HG03520 (cell line): ENCODE measurements at regions not wholly inside any gene's neighbourhood (a gene's known extent, or its start where the extent isn't known, plus 50 kb on each side); places are given as distances from the start of the nearest gene placed in this dataset.

Source experiments
- ATAC-seq: cut with Tn5 transposase; IDR thresholded peaks from one replicate; pipeline ENCODE4 v1.9.1; 2021; ENCODE audit warnings: mild to moderate bottlenecking, moderate library complexity; ENCODE audit not compliant: unreplicated experiment

DNA sequence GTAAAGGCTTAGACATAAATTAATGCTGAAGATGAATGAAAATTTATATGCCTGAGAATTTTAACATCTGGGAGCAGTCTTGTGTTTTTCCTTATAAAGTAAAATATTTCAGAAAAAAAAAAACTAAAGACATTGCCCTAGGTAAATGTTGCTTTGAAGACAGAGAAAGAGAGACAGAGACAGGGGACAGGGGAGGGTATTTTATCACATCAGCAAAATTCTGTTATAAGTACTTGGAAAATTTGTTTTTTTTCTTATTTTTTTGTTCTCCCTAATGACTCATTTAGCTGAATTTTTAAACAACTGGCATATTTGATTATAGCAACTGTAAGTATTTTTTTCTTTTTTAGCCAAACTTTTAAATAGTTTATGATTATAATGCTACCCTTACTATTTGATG lies 1540.6 kb upstream of the GBE1 start:
- no peak for ATAC-seq

DNA sequence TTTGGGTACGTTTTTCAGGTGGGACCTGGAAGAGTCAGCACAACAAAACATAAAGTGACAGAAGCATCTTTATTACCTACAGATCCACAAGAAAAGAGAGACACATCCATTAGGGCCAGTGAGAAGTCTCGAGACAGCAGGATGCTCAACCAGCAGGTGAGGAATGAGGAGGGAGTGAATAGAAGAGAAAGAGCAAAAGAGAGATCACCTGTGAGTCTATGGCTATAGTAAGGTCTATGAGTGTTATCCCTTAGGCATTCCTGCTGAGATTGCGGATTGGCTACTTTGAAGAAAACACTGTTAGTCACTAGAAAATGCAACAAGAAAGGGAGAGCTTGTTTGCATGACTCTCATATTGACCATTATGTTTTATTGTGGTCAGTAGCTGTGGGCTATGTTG lies 1556.2 kb upstream of the GBE1 start:
- no peak for ATAC-seq

DNA sequence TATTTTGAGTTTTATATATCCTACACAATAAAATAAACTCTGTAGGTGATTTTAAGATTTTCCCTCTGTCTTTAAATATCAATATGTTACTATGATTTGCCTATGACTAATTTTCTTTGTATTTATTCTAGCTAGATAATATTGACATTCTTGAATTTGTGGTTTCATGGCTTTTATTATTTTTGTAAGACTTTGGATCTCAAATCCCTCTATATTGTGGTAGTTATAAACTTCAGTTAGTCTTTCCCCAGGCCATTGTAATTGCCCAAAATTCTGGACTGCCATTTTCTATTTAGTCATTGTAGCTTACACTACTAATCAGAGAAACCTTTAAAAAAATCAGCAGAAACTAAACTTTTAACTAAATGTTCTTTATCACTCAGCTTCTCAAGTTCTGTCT lies 1559.3 kb upstream of the GBE1 start:
- no peak for ATAC-seq

DNA sequence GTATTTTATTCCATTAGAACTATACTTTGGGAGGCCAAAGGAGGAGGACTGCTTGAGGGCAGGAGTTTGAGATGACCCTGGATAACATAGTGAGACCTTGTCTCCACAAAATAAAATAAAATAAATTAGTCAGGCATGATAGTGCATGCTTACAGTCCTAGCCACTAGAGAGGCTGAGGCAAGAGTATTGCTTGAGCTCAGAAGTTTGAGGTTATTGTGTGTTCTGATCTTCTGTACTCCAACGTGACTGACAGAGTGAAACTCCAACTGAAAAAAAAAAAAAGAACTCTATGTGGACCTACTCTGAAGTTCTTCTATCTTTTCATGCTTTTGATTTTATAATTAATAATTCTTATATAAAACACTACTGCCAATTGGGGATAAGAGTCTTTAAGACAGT lies 1560.0 kb upstream of the GBE1 start:
- no peak for ATAC-seq

DNA sequence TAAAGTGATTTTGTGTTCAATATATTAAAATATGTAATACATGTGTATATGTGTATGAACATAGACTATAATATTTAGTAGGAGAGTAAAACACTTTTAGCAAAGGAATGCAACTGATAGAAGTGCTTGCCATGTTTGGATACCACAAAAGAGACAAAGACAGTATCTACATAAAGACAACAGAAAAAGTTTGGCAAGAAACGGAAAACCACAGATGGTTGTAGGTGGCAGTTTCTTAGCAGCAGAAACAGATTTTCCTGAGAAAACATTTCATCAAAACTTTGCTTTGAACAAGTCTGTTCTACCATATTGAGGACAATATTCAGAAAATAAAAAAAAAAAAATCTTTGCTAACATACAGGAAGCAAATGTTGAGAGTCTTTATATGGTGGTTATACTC lies 1560.4 kb upstream of the GBE1 start:
- no peak for ATAC-seq

DNA sequence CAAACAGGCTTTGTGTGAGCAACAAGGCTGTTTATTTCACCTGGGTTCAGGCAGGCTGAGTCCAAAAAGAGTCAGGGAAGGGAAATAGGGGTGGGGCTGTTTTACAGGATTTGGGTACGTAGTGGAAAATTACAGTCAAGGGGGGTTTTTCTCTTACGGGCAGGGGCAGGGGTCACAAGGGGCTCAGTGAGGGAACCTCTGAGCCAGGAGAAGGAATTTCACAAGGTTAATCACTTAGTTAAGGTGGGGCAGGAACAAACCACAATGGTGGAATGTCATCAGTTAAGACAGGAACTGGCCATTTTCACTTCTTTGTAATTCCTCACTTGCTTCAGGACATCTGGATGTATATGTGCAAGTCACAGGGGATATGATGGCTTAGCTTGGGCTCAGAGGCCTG lies 1592.8 kb upstream of the GBE1 start:
- ATAC-seq: no peak

DNA sequence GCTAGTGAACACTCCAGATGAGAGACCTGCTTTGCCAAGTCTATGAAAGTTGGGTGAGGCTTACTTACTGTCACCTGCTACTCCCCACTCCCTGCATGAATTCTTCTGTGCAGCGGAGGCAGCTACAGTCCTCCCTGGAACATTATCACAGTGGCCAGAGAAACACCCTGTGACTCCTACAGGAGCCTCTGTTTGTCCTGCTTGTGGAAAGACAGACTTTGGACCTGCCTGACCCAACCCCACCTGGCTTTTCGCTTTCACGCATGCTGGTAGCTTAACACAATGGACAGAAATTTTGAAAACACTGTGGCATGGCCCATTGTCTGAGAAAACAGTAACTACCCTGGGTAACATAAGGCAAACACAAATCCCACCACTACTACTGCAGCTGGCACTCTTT lies 1565.5 kb upstream of the CADM2 start:
- no peak for ATAC-seq

DNA sequence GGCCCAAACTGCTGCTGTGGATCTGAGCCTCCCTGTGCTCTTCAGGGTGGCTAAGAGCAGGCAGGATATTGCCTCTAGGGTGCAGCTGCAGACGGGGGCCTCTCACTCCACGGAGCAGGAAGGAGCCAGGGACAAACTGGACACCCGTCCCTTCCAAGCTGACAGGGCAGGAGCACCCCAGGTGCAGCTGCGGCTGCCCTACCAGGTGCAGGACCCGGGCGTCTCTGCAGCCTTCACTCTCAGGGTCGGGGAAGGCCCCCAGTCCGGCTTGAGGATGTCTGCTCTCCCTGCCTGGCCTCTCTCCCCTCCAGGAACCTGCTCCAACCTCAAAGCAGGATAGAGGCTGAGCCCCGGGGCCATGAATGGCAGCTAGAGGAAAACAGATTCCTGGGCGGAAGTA lies 1554.9 kb upstream of the CADM2 start:
- ATAC-seq: no peak

DNA sequence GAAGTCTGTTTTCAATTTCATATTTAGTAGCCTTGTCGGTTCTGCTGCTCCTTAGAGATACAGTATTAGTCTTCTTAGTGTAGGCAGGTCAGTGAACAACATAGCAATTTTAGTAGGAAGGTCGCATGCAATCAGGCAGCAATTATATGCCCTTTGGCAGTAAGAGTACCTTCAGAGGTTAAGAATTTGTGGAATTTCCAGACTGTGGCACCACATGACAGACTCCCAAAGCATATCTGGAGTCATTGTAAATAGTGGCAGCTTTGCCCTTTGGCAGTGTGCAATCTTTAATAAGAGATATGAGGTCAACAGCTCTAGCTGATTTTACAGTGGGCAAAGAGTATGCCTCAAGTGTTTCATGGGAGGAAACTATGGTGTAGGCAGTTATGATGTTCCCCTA lies 1532.5 kb upstream of the CADM2 start:
- ATAC-seq: no peak

DNA sequence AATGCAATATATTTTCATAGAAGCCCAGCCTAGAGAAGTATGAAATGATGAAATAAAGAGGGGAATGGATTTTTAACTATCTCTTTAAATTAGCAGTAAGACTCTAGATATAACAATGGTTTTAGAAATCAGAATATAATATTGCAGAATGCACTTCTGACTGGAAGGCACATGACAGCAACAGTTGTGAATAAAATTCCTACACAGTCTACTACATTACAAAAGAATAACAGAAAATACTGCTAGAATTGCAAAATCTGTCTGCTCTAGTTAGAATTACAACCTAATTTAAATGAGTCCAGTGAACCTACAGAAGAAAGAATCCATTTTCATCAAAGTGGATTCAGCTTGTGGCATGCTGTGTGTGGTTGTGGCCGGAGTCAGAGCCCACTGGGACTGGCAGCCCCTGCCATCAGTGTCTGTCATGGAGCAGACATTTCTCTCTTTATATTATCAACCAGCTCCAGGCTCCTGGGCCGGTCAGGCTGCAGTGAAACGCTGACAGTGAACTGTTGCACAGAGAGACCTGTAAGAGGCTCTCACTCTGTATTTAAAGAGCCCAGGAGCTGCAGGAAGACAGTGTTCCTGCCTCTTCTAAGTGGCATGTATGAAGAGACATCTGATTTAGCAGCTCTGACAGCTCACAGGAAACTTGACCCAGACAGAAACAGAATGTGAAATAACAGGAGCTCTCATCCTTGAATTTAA lies 1523.8 kb upstream of the CADM2 start:
- no peak for ATAC-seq

DNA sequence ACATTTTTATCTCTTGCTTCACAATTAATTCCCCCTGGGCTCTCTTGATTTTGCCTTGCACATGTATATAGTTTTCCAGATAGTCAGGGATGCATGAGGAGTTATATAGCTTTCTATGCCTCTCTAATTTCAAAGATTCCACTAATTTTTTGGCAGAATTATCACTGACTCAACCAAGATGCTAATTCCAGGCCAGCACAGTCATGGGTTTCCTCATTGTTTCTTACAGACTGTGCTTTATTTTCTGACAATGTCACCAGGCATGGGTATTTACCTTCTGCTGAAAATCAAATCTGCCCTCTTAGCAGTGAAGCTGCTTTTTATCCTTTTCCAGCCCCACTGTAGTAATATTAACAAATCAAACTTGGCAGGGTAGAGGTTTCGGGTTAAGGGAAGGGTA lies 1520.6 kb upstream of the CADM2 start:
- ATAC-seq: no peak

DNA sequence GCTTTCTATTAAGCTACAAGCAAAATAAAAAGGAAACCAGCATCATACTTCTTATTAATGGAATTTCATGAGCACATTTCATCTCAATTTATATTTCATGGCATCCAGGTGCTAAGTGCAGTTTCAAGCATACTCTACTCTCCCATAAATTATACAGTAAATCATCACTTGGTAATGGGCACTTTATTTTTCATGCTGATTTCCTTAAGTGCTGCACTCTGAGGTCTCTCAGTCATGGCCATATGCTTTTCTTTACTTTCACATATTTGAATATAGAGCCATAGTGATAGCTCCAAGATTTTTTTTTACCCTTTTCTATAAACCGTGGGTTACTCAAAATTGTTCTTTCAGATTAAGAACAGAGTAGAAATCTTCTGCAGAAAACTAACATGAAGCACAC lies 1505.7 kb upstream of the CADM2 start:
- no peak for ATAC-seq

DNA sequence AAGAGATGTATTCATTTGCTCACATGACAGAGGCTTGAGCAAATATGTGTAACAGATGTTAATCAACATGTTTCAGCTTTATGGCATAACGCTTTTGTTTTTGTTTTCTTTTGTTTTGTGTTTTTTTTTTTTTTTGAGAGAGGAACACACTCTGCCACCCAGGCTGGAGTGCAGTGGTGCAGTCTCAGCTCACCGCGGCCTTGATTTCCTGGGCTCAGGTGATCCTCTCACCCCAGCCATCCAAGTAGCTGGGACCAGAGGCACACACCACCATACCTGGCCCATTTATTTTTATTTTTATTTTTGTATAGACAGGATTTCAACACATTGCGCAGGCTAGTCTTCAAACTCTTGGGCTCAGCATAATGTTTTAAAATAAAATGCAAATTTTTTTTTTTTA lies 1504.4 kb upstream of the CADM2 start:
- no peak for ATAC-seq

DNA sequence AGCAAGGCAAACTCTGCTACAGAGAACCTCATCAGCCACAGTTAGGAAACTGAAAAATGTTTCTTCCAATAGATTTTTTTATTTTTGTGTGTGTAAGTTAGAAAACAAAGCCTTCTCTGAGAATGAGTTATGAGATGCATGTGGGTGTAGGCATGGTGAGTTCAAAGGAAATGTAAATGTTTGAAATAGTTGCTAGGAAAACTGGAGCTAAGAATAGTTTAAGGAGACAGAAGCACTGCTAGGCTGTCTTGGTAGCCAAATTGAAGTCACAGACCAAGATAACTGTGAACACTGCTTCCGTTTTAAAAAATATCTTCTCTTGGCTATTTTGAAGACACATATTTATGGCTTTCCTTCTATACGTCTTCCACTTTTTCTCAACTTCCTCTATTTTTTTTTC lies 1501.2 kb upstream of the CADM2 start:
- no peak for ATAC-seq

DNA sequence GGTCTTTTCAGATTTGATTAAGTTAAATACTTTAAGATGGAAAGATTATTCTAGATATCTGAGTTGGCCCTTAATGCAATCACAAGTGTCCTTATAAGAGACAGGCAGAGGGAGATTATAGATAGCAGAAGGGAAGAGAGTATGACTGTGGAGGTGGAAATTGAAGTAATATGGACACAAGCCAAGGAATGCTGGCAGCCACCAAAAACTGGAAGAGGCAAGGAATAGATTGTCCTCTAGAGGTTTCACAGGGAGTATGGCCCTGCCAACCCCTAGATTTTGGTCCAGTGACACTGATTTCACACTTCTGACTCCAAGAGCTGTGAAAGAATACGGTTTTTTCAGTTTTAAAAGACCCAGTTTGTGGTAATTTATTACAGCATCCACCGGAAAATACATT lies 1498.7 kb upstream of the CADM2 start:
- no peak for ATAC-seq

DNA sequence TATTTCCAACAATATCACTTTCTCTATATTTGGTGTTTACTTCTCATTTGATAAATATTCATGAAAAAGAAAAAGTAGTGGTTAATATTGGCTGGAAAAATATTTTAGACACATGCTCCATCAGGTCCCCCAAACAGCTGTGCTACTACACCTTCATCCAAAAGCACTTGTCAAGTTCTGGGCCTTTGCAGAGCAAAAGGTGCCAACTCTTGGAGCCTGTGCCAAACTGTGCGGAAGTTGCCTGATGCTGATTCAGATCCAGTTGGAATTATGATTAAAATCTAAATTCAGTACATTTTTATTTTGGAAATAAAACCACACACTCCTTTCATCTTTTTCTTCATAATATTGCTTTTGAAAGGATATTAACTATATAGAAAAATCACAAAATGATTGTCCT lies 1497.4 kb upstream of the CADM2 start:
- ATAC-seq: no peak

DNA sequence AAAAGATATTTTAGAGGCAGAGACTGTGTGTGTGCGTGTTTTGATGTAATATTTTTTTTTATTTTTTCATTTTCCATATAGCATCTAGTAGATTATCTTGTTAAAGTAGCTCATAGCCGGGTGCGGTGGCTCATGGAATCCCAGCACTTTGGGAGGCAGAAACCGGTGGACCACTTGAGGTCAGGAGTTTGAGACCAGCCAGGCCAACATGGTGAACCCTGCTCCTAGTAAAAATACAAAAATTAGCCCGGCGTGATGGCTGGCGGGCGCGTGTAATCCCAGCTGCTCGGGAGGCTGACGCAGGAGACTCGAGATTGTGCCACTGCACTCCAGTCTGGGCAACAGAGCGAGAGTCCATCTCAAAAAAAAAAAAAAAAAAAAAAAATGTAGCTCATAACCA lies 1481.2 kb upstream of the CADM2 start:
- no peak for ATAC-seq

DNA sequence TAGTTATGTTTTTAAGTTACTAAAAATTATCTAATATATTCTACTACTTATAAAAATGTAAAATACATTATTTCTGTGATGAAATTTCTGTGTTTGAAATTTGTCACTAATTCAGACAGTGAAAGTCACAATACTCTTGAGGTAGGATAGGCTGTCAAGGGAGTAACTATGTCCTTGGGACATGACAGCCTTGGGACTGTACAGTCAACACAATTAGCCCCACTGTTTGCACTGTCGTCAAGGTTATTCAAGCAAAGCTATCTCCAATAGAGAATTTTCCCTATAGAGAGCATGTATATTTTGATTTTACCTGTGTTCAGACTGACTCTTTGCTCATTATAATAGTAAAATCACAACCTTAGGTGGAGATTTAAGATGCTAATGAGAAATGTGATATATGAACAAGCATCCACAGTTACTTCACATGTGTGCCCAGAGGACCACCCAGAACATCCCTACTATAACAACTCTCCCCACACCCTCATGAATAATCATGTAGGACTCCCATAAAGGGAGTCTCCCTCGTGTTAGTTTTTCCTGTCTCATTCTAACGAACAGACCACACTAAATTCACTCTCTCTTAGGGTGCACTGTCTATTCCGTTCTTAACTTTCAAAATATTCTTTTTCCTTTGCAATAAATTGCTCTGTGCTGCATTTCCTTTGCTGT lies 1476.3 kb upstream of the CADM2 start:
- ATAC-seq: no peak

DNA sequence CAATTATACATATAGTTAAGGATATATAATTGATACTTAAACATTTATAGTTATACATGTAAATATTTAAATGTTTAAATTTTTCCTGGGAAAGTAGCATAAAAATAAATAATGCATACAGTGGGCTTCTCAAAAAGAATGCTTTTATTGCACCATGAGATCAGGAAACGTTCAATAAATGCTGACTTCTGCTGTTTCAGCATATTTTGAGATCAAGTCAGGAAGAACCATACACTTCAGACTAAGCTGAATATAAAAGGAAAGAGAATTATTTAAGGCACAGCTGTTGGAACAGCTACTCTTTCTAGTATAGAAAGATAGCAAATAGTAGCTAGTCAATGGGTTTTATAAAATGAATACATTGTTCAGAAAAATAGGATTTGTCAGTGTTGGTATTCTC lies 1462.3 kb upstream of the CADM2 start:
- ATAC-seq: no peak

DNA sequence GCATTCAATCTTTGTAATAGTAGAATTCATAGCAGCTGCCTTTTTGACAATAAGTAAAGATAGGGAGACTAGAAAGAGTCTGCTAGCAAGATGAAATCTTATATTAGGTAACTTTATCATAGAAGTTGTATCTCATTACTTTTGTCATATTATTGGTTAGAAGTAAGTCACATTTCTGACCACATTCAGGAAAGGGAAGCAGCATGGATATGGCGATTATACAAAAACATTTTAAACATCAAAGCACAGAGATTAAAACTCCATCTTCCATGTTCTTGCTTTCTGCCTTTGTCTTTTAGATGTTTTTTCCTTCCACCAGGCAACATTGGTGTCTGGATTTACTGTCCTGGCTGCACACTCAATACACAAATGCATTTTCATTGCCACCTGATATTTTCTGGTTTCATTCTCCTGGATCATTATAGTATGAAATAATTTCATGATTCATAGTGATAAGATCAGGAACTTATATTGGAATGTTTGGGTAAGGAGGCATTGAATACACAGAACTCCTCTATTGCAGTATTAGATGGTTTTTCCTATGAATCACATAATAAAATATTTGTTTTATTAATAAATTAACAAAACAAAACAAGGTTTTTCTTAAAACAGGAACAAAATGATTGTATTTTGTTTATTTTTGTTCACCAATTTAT lies 1460.3 kb upstream of the CADM2 start:
- ATAC-seq: no peak

DNA sequence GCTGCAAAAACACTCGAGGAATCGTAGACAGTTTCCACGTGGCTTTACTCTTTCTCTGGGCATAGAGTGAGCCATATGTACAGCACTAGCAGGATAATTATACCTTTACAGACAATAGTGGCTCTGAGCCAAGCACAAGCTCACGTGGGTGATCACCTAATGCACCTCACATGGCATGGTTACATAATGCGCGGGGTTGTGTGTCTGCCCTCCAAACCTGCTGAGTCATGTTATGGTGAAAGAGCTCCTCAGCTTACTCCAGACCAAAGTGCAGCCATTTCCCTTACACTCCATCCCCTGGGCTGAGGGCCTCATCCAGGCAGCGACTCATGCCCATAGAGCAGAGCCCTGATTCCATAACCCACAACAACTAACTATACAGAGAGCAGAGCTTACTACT lies 1458.4 kb upstream of the CADM2 start:
- ATAC-seq: no peak

DNA sequence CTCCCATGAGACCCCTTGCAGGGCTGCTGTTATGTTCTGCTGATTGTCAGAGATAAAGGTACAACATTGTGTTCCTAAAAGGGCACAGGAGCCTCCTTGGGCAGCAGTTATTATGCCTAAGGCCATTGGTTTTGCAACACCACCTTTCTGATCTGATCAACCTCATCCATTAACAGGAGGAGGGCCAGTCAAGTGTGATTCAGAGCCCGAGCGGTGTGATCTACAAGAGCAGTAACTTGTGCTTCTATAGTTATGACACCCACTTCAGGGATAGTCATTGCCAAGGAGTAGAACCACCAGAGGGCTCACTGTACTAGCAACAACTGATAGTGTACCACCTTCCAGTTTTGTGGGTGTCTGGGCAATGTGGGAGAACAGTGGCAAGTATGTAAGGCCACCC lies 1457.9 kb upstream of the CADM2 start:
- ATAC-seq: no peak

DNA sequence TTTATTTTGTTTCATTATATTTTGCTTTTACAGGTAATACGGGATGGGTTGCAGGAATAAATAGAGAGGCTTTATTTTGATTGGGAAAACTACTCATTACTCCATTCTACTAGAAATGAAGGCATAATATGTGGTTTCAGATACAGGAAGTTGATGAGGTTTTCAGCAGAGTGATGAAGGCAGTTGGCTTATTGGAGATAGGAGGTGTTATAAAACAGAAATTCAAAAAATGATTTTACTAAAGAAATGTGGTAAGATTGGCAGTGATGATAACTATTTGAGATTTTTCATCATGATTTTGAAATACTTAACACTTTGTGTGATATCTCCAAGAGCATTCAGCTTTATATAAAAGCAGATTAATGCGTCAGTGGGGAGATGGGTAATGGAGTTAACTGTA lies 1445.7 kb upstream of the CADM2 start:
- no peak for ATAC-seq
